ENCODE measurements at regions not wholly inside any gene's neighbourhood (a gene's known extent, or its start where the extent isn't known, plus 50 kb on each side); places are given as distances from the start of the nearest gene placed in this dataset.
"Not testable (repeated sequence)": the region's sequence is repeated elsewhere in the genome, so short reads cannot be mapped to it uniquely, and the experiment has no call there.

GRCh38 chr15:20972762-20973161, 106.6 kb upstream of the POTEB2 start:
- H3K4me1 ChIP-seq; H3K36me3 ChIP-seq; H3K4me3 ChIP-seq; H3K27ac ChIP-seq; H3K27me3 ChIP-seq; intact Hi-C loops (cut with DNase I); H3K9me3 ChIP-seq: not testable (repeated sequence)
- ATAC-seq (peak; percentile 68 to 93 (median 86)), DNase-seq (peak in 1 of 5 donors; percentile 26)
- 34 to 69% methylated on average over 3 of the region's 4 CpGs; no CpG with 5 or more reads in 2 of the 4 donors for WGBS, 4 donors

GRCh38 chr15:20959299-20959698, 93.2 kb upstream of the POTEB2 start:
- 10 to 30% (median 10%) methylated on average over 1 to 2 of the region's 2 CpGs; no CpG with 5 or more reads in 1 of the 4 donors for WGBS, 4 donors
- H3K4me3 ChIP-seq; H3K27ac ChIP-seq; H3K27me3 ChIP-seq; H3K36me3 ChIP-seq; ATAC-seq; intact Hi-C loops (cut with DNase I); H3K4me1 ChIP-seq; DNase-seq; H3K9me3 ChIP-seq: not testable (repeated sequence)

- no CpG with 5 or more reads among the region's 2 CpGs for WGBS, 4 donors
- ATAC-seq; H3K4me1 ChIP-seq; DNase-seq; intact Hi-C loops (cut with DNase I); H3K27ac ChIP-seq; H3K4me3 ChIP-seq; H3K36me3 ChIP-seq; H3K9me3 ChIP-seq; H3K27me3 ChIP-seq: not testable (repeated sequence)
These were observed 63.2 kb upstream of the POTEB2 start for GRCh38 chr15:20929322-20929721.

Small RNA genes lying in the stretch of these regions (microRNA-seq; reads per million reads assigned to microRNA genes)
- gene MIR5701-1: 0 reads per million in 4 donors

Data from heart left ventricle (tissue), 16 donors.